GM18511 (cell line): ENCODE measurements at regions not wholly inside any gene's neighbourhood (a gene's known extent, or its start where the extent isn't known, plus 50 kb on each side); places are given as distances from the start of the nearest gene placed in this dataset.

ENCODE experiments used
- ATAC-seq: cut with Tn5 transposase; IDR thresholded peaks from one replicate; pipeline ENCODE4 v1.9.1; 2021; ENCODE audit warnings: mild to moderate bottlenecking, moderate library complexity; ENCODE audit not compliant: unreplicated experiment

DNA sequence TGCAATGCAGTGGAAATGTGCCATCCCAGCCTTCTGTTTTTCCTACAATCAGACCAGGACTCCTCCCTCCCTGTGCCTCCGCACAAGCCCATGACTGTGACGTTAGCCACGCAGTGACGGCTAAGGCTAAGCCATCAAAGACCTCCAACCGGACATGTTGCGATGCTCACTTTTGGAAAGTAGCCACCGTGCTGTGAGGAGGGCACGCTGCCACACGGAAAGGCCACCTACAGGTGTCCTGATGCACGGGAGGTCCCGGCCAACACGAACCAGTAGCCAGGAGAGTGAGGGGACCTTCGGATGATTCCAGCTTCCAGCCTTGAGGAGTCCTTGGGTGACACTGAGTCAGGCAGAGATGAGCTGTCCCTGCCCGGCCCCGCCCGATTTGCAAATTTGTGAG lies 53.9 kb downstream of the FOXL1 start:
- ATAC-seq, result no peak

DNA sequence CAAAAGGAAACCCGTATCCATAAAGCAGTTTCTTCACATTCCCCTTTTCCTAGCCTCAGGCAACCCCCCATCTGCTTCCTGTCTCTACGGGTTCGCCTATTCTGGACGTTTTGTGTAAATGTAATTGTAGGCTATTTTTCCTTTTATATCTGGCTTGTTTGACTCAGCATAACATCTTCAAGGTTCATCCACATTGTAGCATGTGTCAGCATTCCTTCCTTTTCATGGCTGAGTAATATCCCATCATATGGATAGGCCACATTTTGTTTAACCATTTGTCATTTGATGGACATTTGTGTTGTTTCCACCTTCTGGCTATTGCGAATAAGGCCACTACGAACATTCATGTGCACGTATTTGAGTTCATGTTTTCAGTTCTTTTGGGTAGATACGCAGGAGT lies 54.6 kb downstream of the FOXL1 start:
- no peak for ATAC-seq

DNA sequence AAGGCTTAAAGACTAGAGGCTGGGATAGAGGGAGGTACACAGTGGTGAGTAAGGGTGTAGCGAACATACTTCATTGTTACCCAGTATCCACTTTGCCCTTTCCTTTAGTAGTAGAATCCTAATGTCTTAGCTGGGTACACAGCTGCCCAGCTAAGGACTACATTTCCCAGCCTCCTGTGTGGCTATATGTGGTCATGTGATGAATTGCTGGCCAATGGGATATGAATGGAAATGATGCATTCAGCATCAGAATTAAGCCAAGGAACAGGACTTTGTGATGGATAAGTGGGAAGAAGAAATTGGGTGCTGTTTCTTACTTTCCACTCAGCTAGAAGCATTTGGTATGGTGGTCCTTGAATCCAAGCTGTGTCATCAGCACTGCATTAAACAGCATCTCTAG lies 55.9 kb downstream of the FOXL1 start:
- ATAC-seq, result no peak

DNA sequence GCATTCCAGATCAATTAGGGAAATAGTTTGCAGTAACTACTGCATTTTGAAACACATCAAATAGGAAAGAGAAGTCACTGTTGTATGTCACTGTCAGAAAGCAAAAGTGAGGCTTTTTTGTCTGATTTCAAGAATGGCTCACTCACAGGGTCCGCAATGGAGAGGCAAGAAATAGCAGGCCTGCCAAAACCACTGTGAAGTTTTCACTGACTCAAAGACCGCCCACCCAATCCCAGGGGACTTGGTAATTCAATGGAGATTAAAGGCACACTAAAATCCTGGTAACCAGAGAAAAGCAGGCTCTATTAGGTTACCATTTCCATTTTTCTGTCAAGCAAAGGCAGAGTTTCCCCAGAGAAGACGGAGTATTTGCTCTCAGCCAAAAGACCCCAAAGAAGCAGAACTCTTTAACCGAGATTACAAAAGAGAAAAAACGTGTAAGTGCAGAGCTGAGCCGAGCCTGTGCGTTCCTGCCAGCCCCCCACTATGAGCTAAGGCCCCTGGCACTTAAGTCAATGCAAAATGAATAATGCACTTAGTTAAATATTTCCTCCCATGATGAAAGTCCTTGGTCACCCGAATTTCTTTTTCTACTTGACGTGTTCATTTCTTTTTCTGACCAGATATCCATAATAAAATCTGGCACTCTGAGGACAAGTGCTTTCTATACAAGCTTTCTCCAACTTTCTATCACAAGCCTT lies 57.0 kb downstream of the FOXL1 start:
- no peak for ATAC-seq

DNA sequence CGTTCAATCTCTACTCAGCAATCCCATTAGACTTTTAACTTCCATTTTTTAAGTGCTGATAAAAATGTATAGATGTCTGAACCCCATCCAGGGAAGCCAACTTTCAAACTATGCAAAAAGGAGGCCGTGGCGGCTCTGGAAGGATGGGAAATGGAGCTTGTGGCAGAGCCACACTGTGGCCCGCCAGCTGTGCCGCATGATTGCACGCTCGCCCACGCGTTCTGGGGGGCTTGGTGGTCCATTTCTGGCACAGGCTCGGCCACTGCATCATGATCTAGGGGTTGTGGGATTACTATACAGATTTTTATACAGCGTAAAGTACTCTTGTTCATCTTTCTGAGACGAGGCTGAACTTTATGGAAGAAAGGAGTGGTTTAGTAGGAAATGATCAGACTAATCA lies 57.6 kb downstream of the FOXL1 start:
- ATAC-seq, result no peak

DNA sequence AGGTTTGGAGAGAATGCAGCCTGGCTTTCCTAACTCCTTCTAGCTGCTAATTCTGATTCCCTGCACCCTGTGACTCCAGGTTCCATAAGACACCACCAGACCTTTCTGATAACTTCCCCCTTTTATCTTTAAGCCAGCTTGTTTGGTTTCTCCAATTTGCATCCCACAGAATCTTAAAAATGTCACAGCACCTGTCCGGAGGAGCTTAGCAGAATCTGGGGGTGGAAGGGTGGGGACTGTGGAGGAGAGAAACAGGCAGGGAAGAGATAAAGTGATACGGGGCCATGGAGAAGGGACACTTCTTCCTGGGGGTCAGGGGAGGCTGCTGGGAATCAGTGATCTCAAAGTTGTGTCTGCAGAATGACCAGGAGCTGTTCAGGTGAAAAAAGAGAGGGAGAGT lies 59.4 kb downstream of the FOXL1 start:
- no peak for ATAC-seq

DNA sequence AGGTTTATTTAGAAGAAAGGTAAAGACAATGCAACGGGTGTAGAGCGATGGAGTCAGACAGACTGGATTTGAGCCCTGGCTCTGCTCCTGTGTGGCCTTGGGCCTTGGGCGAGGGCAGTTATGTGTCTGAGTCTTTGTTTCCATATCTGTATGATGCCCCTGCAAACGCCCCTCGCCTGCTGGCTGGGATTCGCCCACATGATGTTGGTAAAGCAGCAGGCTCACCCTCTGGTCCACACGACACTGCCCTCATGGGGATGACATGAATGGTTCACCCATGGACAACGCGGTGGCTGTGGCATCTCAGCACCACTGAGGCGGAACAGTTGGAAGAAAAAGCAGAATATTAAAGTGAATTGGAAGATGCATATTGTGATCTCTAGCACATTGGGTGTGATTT lies 60.3 kb downstream of the FOXL1 start:
- no peak for ATAC-seq

DNA sequence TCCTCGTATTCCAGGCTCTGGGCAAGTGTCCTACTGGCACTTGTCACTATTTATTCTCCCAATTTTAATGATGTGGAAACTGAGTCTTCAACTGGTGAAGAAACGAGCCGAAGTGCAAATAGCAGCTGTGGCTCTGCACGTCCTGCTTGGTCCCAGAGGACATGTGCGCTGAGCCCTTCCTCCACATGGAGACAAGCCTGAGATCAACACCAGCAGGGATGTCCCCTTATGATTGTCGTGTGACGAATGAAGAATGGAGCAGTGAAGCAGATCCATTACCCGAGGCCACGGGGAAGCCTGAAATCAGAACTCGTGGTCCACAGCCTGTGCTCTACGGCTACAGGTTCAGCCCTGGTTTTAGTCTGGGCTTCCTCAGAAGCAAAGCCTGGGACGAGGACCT lies 61.0 kb downstream of the FOXL1 start:
- no peak for ATAC-seq

DNA sequence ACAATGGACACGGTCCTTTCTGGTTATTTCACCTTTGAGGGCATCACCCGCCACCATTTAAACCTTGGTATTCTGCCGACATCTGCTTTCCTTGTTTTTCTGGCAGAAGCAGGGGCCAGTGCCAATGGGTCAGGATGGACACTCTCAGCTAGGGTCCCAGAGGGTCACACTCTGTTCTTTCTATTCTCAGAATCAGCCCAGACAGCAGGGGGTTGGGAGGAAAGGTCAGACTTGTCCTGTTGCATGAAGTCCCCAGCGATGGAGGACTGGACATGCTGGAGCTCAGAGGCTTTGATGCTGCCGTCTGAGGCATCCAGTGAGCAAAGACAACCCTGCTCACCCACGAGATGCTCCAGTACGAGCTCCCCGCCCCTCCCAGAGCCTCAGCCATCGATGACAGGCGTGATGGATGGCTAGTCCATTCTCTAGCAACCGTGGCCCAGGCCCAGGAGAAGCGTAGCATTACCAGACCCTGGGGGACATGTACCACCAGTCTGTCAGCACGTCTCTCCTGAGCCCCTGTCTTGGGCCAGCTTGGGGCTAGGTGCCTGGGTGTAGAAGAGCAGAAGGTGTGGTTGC lies 62.0 kb downstream of the FOXL1 start:
- ATAC-seq, result no peak

DNA sequence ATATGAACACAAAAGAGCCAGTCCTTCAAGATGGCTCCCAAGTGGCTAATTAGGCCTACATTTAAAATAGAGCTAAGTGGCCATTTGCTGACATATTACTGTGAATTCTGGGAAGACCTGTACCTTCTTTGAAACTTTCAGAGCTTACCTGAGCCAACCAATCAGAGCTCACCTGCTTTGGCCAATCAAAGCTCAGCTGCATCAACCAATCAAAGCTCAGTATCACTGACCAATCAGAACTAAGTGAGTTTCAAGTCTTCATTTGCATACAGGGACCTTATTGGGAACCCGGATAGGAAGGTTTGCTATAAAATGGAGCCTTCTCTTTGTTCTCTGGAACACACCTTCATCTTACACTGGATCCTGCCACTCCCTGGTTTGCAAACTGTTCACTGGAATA lies 63.7 kb downstream of the FOXL1 start:
- no peak for ATAC-seq

DNA sequence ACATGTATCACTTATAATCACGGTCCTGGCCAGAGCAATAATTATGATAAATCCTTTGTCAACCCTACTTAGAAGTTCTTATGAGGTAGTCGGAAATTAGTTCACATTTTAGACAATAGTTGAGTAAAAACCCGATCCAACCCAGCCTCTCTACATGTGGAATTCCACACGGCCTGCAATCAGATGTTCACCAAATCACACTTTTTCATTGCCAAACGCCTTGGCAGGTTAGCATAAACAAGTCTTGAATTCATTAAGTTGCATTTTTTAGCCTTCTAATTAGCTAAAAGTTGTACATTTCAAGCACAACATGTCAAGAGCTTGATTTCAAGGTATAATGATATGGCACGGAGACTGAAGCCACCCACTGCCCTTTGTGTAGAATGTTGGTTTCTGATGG lies 65.3 kb downstream of the FOXL1 start:
- no peak for ATAC-seq

DNA sequence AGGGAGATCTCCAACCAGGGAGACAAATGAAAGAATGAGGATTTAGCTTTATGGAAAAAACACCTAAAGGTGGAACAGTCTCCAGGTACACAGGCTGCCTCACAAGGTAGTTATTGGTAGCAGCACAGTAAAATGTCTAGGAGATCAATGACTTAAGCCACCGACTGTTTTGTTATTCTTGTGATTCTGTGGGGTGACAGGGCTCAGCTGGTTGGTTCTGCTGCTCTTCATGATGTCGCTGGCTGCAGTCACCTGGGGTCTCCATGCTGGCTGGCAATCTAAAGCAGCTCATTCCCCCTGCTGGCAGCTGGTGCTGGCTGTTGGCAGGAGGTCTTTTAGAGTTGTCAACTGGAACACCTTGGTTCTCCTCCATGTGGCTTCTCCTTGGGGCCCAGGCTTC lies 69.2 kb downstream of the FOXL1 start:
- ATAC-seq, result no peak

DNA sequence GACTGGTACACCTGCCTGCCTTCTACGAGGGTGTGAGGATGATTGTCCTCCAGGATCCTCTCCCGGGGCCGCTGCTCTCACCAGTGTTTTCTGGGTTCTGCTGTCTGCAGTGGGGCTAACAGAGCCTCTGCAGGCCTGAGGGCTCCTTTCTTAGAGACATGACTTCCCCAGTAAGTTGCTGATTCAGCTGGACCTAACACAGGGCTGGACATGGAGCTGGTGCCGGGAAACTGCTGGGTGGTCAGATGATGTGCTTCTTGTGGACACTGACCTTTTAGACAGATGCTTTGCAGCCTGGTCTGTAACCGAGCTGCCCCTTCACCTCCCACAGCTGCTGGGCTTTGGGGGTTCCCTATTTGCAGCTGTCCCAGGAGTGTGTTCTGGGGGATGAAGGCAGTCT lies 71.5 kb downstream of the FOXL1 start:
- ATAC-seq, result no peak

DNA sequence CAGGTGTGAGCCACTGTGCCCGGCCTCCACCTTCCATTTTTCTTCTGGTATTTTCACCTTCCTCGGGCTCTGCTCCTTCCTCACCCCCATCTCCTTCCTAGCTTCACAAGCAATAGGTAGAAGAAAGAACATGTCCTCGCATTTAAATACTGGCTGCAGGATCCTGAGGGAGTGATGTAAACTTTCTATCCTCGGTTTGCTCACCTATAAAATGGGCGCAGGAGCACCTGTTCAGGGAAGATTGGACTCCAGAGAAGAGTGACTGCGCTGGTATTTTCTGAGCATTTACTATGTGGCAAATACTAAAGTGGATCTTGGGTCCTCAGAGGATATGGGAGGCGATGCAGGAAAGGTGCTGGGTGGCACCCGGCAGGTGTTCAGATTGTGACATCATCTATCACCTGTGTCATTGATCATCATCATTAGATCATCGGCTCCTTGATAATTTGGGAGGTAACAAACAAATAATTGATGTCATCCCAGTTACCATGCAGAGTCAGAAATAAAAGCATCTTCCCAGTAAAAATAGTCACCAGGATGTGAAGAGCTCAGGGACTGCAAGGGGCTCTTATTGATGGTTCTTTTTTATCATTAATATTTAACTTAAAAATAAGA lies 72.8 kb downstream of the FOXL1 start:
- no peak for ATAC-seq

DNA sequence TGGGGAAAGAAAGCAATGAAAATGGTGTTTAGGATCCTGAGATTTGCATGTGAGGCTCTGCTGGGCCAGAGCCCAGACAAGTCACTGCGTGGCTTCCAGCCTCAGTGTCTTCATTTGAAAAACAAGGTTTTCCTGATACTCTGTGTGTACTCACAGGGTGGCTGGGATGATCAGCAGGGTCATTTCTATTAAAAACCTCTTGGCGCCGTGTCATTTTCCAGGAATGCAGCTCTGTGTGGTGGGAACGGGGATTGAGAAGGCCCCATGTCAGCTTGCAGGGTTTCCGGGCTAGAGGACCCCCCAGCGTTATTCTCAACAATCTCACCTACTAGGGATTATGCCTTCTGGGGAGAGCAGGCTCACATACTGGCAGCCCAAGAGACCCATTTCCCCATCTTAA lies 73.5 kb downstream of the FOXL1 start:
- no peak for ATAC-seq

DNA sequence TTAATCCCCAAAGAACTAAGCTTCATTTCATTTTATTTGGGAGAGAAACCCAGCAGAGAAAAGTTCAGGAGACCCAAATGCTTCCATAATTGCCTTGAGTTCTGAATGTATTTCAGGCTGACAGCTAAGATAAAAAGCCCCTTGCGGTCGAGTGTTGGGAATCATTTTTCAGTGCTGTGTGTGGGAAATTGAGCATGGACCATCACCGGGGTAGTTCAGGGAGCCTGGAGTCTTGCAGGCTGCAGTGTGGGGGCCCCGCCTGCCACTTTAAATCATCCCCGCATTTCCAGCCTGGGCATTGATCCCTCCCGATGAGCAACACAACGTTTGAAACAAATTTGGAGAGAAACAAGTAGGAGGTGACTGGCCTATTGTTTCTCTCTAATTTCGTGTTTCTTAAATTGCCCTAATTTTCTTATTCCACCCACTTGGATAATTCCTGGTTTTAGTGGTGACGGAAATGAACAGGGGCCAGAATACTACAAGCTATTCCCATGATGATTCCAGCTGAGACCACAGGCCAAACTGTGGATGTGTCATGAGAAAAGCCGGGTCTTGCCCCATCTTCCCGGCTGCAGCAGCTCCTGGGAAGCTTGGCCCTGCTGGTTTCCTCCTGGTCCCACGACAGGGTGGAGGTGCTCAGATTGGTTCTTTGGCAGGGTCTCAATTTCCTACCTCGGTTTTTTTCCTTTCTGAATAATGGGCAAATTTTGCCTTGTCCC lies 75.1 kb downstream of the FOXL1 start:
- no peak for ATAC-seq

DNA sequence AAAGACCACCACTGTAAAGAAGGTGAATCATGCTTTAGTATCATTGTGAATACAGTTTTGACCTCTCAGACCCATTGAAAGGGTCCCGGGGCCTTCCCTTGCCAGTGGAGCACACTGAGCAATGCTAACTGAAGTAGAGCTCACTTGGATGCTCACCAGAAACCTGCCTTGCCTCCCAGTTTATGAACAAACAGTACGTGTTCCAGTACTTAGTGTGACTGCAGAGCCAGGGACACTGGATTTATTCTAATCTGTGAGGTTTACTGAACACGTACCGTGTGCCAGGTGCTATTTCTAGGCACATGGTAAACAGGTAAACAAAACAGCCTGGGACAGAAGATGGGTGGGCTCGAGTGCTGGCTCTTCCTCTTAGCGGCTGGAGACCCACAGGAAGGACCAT lies 79.6 kb downstream of the FOXL1 start:
- ATAC-seq, result no peak

DNA sequence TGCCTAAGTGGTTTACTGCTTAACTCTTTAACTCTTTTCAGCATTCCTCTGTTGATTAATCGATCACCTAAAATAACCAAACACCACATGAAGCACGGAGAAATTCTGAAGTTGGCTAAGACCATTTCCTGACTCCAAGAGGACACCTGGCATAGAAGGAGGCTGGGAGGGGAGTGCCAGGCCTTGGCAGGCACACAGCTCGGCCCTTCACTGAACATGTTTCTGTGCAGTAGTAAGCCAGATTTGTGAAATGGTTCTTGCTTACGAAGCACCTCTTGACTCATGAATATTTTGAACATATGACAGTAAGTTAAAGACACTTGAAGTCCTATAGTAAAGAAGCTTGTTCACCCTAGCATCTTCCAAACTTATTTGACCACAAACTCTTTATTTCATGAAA lies 82.3 kb downstream of the FOXL1 start:
- no peak for ATAC-seq

DNA sequence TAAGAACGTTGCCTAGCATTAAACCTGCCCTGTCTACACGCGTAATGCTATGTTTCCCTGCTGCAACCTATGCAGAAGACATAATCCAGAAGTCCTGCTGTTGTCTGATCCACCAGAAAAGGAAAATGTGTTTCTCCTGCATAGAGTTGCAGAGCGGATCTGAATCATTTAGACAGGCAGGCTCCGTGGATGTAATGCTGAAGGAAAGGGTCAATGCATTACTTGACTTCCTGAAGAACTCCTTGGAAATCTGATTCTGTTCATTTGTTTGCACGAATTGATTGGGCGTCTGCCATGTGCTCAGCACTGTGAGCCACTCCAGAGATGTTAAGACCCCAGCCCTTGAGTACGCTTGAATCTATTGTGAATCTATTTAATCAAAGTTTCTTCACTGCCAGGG lies 83.4 kb downstream of the FOXL1 start:
- no peak for ATAC-seq

DNA sequence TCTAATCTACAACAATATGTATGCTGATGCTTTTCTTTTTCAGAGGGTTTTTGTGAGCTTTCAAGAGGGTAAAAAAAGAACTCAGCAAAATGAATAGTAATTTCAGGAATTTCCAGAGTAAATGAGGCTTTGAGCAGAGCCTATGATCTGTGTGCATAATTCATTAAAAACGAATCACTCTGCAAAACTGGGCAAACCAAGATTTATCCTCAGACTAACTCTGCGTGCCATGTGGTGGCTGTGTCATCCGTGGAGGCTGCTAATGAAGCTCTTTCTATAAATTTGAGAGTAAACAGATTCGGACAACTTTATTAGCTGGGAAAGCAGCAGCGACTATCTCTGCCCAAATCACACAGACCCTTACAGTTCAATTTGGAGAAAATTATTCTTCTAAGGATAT lies 83.8 kb downstream of the FOXL1 start:
- ATAC-seq, result no peak

DNA sequence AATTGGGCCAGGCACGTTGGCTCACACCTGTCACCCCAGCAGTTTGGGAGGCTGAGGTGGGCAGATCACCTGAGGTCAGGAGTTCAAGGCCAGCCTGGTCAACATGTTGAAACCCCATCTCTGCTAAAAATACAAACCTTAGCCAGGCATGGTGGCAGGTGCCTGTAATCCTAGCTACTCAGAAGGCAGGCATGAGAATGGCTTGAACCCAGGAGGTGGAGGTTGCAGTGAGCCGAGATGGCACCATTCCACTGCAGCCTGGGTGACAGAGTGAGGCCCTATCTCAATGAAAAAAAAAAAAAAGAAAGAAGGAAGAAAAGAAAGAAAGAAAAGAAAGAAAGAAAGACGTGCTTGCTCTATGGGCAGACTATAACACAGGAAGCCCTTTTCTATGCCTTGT lies 84.4 kb downstream of the FOXL1 start:
- no peak for ATAC-seq
